ENCODE measurements at regions not wholly inside any gene's neighbourhood (a gene's known extent, or its start where the extent isn't known, plus 50 kb on each side); places are given as distances from the start of the nearest gene placed in this dataset.

GRCh38 chr12:109663795-109664194, 49.8 kb upstream of the FAM222A start:
- H3K9me3 ChIP-seq (replicated peaks in 1 of 11): peaks cover 0 to 17% (median 14%) of the 10 kb centered on the region in 11 experiments; a peak in 18 of 22 replicates
- H3K4me2 ChIP-seq: no peak overlapping the region
- H4K20me1 ChIP-seq: no peaks in the 10 kb centered on the region; a peak in 1 of 22 replicates
- no peaks in the 10 kb centered on the region for H3K36me3 ChIP-seq
- no peaks in the 10 kb centered on the region for H3K27me3 ChIP-seq
- no peak overlapping the region for H3K4me3 ChIP-seq
- no peak overlapping the region for H3K27ac ChIP-seq
- 0 out of 20 replicates have a peak, but pooled peaks cover 0 to 3% (median 0%) of the 10 kb centered on the region in 10 experiments for H3K4me1 ChIP-seq
- no peak for TF ChIP-seq Cebpa-rat (IDR thresholded peaks at IDR 0.05)
- no peak overlapping the region for H3K9ac ChIP-seq
